HG03432 (cell line): ENCODE measurements at regions not wholly inside any gene's neighbourhood (a gene's known extent, or its start where the extent isn't known, plus 50 kb on each side); places are given as distances from the start of the nearest gene placed in this dataset.
A peak's percentile ranks its signal among the peaks of the same experiment; 100 is the strongest.
"Not testable (repeated sequence)": the region's sequence is repeated elsewhere in the genome, so short reads cannot be mapped to it uniquely, and the experiment has no call there.

Experiments
- ATAC-seq: cut with Tn5 transposase; IDR thresholded peaks from one replicate; pipeline ENCODE4 v1.9.1; 2021; ENCODE audit warnings: mild to moderate bottlenecking, moderate library complexity; ENCODE audit not compliant: unreplicated experiment

DNA sequence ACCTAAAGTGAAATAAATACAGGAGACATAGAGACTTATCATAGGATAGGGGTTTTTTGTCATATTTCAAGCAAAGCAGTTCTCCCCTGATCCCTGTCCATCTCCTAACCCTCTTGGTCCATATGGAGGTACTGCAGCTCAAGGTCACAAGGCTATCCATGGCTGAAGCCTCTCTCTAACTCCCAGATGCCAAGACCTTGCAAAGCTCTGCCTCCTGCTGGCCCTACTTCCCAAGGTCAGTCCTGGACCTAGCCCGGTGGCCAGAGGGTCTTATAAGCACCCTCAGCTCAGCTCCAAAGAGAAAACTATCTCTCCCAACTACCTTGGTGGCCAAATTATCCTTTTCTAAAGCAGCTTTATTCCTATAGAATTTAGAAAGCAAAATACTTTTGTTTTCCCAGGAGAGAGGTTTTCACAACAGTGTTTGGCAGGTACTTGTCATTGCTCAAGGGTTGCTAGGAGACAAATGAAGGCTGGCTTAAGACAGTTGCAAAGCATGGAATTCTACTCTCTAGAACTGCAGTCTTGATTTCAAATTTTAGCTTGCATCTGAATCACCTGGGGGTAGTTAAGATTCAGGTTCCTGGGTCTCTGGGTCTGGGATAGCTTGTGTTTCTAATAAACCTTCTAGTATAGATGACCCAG lies 121.5 kb downstream of the XCL2 start:
- ATAC-seq = no peak

GRCh38 chr1:168421399-168422004 lies 122.3 kb downstream of the XCL2 start:
- ATAC-seq = no peak

DNA sequence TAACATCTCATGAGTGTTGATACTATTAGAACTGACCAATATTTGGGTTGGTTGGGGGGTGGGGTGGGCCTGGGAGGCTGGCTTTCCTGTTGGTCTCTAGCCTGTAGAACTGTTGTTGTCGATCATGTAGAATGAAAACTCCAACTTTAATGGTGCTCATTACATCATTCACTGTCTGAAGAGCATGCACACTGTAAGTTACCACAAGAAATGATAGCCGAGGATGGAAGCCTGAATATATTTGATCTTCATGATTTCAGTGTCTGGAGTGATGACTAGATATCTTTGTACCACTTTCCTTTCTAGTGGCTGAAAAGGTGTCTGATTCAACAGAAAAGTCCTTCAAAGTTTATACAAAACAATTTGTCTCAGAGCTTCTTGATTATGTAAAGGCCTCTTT lies 123.6 kb downstream of the XCL2 start:
- no peak for ATAC-seq

GRCh38 chr1:168419736-168420135 lies 124.1 kb downstream of the XCL2 start:
- no peak for ATAC-seq

DNA sequence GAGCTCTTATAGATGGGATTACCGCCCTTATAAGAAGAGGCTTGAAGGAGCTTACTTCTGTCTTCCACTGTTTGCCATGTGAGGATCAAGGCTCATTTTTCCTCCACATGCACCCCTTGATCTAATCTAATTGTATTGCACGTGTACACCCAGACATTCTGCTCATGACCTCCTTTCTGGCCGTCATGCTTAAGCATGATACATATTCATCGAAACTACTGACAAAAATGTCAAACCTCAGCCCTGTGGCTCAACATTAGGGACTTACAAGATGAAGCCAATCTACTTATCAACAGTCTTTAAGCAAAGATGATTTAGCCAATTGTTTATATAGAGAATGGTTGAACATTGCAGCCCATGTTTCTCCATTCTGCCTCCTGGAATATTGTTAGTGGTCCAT lies 127.6 kb downstream of the XCL2 start:
- ATAC-seq = no peak

- no peak for ATAC-seq
Measured at GRCh38 chr1:168414914-168415313, 128.9 kb downstream of the XCL2 start.

- ATAC-seq = no peak
Measured at GRCh38 chr1:168410464-168410863, 129.8 kb downstream of the TBX19 start.

DNA sequence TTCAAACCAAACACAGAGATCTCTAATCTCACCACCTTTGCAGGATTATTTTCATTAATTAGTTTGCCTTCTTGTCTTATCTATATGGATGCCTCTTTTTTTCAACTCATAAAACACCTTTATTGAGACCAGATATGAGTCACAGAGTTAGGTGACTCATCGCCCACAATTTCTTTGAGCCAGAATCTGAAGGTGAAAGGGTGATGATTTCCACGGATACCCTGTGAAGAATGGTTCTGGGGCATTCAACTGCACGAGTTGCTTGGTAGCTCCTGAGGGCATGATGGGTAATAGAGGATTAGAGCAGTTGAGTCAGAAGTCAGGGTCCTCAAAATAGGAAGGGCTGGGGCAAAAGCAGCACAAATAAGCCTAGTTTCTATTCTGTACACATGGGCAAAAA lies 128.2 kb downstream of the TBX19 start:
- peak; percentile 79 for ATAC-seq

DNA sequence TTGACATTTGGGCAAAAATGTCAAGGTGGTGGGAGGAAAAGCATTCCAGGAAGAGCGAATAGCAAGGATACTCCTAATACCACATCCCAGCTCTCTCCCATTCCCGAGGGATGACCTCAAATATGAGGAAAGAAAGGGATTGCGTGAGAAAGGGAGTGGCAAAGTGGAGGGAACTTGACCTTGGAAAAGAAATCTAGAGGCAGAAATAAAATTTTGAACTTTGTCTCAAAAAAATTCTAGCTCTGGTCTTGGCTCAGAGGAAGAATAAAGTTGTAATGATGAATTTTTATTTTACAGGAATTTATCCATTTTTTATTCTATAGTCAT lies 127.8 kb downstream of the TBX19 start:
- ATAC-seq = no peak

DNA sequence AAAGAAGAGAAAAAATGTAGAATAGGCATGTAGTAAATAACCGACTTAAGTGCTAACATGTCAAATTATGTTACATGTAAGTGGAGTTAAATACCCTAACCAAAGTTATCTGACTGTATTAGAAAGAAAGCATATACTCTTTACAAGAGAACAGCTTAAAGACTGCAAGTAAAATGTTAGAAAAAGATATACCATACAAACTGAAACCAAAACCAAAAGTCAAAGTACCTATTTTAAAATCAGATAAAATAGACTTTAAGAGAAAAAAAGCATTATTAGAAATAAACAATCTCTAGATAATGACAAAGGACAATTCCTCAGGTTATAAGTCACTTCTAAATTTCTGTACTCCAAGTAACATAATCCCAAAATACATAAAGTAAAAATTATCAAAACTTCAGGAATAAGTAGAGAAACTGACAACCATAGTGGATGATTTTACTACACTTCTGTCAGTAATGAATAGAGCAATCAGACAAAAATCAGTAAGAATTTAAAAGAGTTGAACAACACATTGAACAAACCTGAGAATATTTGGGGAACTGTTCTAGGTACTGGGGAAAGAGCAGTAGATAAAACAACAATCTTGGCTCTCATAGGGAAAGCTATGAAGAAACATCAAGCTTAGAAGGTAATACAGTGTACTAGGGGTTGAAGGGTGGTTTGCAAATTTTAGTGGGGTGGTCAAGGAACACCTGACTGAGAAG lies 127.3 kb downstream of the TBX19 start:
- no peak for ATAC-seq

DNA sequence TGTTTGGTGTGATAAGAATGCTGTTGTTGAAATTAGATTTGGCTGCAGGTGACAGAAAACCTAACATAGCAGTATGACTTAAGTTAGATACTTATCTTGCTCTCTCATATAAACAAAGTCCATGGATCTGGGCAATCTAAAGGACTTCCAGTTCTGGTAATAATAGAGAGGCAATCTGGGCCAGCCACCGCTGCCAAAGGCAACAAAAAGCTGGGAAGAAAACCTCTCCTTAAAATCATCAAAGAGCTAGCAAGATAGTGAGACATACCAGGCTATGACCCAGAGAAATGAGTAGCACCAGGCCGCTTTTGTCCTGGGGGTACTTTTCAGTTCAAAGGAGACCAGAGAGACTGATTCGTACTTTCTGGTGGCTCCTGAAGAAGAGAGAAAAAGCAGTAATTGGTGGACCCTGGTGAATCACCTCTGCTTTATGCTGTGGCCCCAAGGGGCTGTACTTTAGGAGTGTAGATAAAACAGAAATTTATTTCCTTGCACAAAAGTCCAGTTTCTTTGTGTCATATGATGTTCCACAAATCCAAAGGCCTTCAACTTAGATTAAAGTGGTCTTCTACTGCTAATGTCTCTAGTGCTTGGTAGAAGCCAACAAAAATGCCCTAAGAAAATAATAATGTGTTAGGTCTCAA lies 125.4 kb downstream of the TBX19 start:
- ATAC-seq = no peak

GRCh38 chr1:168403140-168403539 lies 122.5 kb downstream of the TBX19 start:
- no peak for ATAC-seq

GRCh38 chr1:168402466-168402865 lies 121.8 kb downstream of the TBX19 start:
- not testable (repeated sequence) for ATAC-seq

DNA sequence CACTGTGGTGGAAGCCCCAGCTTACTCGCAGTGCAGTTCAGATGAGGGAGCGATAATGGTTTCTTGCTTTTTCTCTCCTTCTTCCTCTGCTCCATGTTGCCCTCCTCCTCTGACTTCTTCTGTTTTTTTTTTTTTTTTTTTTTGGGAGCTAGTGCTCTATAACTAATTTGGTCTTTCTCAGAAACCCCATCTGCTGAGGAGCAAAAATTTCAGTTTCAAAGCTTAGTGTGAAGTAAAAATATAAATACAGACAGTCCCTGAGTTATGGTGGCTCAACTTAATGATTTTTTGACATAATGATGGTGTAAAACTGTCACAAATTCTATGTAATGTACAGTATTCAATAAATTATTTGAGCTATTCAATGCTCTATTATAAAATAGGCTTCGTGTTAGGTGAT lies 120.7 kb downstream of the TBX19 start:
- no peak for ATAC-seq

GRCh38 chr1:168400139-168400538 lies 119.5 kb downstream of the TBX19 start:
- no peak for ATAC-seq

DNA sequence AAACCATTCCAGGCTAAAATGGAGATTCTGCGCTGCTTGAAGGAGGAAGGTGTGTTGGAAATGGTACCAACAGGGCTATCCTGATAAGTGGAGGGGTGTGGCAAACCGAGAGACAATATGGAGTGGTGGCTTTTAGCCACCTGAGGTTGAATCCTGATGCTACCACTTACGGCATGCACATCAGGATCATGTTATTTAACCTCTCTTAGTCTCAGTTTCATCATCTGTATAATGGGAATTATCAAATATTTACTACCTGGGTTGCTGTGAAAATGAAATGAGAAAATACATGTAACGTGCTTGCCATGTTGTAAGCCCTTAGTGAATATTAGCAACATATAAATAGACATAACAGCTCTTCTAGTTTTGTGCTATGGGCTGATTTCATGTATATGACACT lies 117.1 kb downstream of the TBX19 start:
- no peak for ATAC-seq

DNA sequence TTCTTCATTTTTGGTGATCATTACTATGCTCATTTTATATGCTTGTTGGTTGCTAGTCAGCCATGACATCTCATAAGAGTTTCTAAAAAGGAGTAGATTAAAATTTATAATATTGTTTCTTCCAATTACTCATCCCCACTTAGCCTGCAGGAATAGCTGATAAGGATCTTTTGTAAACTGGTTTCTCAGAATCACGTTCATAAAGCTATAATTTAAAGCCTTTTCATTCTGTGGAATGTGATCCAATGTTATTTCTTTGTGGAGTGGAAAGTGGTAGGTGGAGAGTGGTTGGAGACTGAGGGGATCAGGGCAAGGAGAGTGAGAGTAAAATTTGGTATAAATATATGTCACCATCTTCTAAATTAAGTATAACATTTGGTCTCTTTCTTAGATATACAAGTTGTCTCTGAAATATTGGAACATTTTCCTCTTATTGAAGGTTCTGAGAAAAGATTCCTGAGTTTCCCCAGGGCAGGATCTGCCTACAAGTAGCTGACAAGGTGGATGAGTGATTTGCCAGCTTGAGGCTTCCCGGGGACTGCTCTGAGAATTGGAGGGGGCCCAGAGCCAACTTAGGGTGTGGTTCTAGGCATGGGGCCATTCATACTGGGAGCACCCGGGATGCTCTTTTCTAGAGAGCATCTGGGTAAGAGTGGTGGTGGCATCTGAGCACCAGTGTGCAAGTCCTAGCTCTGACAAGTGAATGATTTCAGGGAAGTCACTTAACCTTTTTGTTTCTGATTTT lies 116.4 kb downstream of the TBX19 start:
- ATAC-seq = no peak

- ATAC-seq = no peak
Measured at GRCh38 chr1:168396508-168396907, 115.8 kb downstream of the TBX19 start.

DNA sequence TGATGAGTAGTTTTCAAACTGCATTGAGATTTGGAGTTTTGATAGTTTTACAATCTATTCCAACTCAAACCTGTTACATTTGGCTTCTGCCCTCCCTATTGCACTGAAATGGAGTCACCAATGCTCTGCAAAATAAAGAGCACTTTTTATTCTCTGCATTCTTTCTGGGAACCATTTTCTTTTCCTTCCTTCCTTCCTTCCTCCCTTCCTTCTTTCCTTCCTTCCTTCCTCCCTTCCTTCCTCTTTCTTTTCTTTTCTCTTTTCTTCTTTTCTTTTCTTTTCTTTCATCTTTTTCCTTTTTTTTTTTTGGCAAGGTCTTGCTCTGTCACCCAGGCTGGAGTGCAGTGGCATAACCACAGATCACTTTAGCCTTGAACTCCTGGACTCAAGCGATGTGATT lies 114.2 kb downstream of the TBX19 start:
- no peak for ATAC-seq

DNA sequence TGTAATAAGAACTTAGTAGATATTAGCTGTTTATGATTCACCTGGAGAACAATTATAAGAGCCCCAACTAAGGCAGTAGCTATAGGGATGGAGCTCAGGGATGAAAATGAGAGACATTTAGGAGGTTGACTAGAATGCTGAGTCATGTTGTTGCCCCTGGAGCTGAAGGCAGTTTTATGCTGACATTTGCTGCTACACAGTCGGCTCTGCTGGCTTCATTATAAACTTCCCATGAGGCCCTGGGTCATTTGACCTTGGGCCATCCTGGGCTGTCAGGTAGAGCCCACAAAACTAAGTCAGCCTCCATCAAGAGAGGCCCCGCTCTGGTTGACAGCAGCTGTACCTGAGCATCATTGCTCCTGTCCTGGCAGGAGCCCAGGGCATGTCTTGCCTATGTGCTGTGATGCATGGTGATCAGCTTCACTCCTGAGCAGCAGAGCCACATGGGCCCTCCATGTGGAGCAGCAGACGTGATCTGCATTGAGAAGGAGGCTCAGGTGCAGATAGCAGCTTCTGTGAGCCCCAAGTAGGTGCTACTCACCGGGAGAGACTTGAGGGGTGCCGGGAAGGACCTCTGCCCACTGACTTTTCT lies 112.4 kb downstream of the TBX19 start:
- no peak for ATAC-seq
